Suprapubic skin (tissue), 3 donors: ENCODE measurements at regions not wholly inside any gene's neighbourhood (a gene's known extent, or its start where the extent isn't known, plus 50 kb on each side); places are given as distances from the start of the nearest gene placed in this dataset.

ENCODE experiments used
- CTCF ChIP-seq, 2 donors: fragments of 200-600 bp in 1 of 2; fragments of 450-650 bp in 1 of 2; sonication (generic) in 1 of 2; IDR thresholded peaks; one replicate each; pipeline ENCODE4 v1.5.1; 2016 to 2019; ENCODE audit warnings: antibody characterized with exemption in 2 of 2, mild to moderate bottlenecking in 1 of 2, moderate library complexity in 1 of 2
- EP300 ChIP-seq: sonication (generic); formaldehyde crosslinking; IDR thresholded peaks from one replicate; pipeline ENCODE4 v1.6.1; 2017; ENCODE audit warnings: antibody characterized with exemption
- POLR2A ChIP-seq, 2 donors: fragments of 450-650 bp; IDR thresholded peaks; one replicate each; pipeline ENCODE4 v1.6.1; 2017; ENCODE audit warnings: antibody characterized with exemption in 2 of 2, mild to moderate bottlenecking in 2 of 2, moderate library complexity in 2 of 2

- TF ChIP-seq CTCF (IDR thresholded peaks at IDR 0.05): no peak
- no peak for TF ChIP-seq EP300
- TF ChIP-seq POLR2A (IDR thresholded peaks at IDR 0.05): no peak
Observed at GRCh38 chr4:114191496-114191895, 212.0 kb upstream of the ARSJ start.
